GM21723 (cell line): ENCODE measurements at regions not wholly inside any gene's neighbourhood (a gene's known extent, or its start where the extent isn't known, plus 50 kb on each side); places are given as distances from the start of the nearest gene placed in this dataset.

Experiments used
- ATAC-seq: cut with Tn5 transposase; IDR thresholded peaks from one replicate; pipeline ENCODE4 v1.9.1; 2021; ENCODE audit warnings: mild to moderate bottlenecking, moderate library complexity; ENCODE audit not compliant: unreplicated experiment

- no peak for ATAC-seq
Measured at GRCh38 chr1:65090406-65090805, 57.6 kb upstream of the AK4 start.

DNA sequence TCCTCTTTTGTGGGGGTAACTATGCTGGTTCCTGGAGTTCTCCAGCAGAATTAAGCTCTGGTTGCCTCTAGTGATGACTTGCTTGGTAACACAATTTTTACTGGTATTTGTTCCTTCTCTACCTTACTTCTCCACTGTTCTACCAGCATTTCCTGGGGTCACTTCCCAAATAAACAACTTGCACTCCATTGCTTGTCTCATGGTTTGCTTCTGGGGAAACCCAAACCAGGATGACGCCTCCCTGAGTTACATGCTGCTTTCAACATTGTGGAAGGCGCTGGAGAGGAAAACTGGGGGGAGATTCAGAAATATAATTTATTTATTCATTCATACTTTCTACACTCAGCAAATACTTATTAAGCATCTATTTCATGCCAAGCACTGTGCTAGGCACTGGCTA, 55.3 kb upstream of the AK4 start:
- no peak for ATAC-seq

DNA sequence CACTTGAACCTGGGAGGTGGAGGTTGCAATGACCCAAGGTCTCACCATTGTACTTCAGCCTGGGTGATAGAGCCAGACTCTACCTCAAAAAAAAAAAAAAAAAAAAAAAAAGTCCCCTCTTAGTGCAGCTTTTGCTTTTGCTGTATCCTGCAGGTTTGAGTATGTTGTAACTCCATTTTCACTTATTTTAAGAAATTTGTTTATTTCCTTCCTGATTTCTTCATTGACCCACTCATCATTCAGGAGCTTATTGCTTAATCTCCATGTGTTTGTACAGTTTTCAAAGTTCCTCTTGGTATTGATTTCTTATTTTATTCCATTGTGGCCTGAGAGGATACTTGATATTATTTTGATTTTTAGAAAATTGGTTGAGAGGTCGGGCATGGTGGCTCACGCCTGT, 50.9 kb upstream of the AK4 start:
- no peak for ATAC-seq
